ENCODE measurements at regions not wholly inside any gene's neighbourhood (a gene's known extent, or its start where the extent isn't known, plus 50 kb on each side); places are given as distances from the start of the nearest gene placed in this dataset.
"Not testable (repeated sequence)": the region's sequence is repeated elsewhere in the genome, so short reads cannot be mapped to it uniquely, and the experiment has no call there.

GRCh38 chr14:52125885-52126284 lies 57.0 kb upstream of the NID2 start:
- Mint-ChIP-seq H3K27me3 (ENCODE audit: unreplicated experiment) (no peaks in the 10 kb centered on the region), H3K9me3 (ENCODE audit: unreplicated experiment) (no peaks in the 10 kb centered on the region), H3K36me3 (ENCODE audit: unreplicated experiment) (no peaks in the 10 kb centered on the region), H3K27ac (ENCODE audit: unreplicated experiment) (peak overlapping the region; percentile 47), H3K4me1 (ENCODE audit: unreplicated experiment) (peaks cover 35% of the 10 kb centered on the region), H3K4me3 (ENCODE audit: unreplicated experiment) (no peak overlapping the region)
- no peak for DNase-seq (ENCODE audit: extremely low spot score, unreplicated experiment)
- TF ChIP-seq CTCF (IDR thresholded peaks at IDR 0.05) = no peak

- DNase-seq (ENCODE audit: extremely low spot score, unreplicated experiment) = no peak
Measured at GRCh38 chr14:52124791-52125684, 56.2 kb upstream of the NID2 start.

GRCh38 chr14:52122163-52122562 lies 53.3 kb upstream of the NID2 start:
- peaks cover 46% of the 10 kb centered on the region for H3K4me1 Mint-ChIP-seq (ENCODE audit: unreplicated experiment)
- H3K36me3 Mint-ChIP-seq (ENCODE audit: unreplicated experiment); H3K27me3 Mint-ChIP-seq (ENCODE audit: unreplicated experiment); DNase-seq (ENCODE audit: extremely low spot score, unreplicated experiment); H3K27ac Mint-ChIP-seq (ENCODE audit: unreplicated experiment); H3K9me3 Mint-ChIP-seq (ENCODE audit: unreplicated experiment); H3K4me3 Mint-ChIP-seq (ENCODE audit: unreplicated experiment): not testable (repeated sequence)

More at GRCh38 chr14:52124791-52125684, 56.2 kb upstream of the NID2 start:
- Mint-ChIP-seq H3K4me3 (ENCODE audit: unreplicated experiment) (peak overlapping the region; percentile 44), H3K27ac (ENCODE audit: unreplicated experiment) (peak overlapping the region; percentile 82), H3K36me3 (ENCODE audit: unreplicated experiment) (no peaks in the 10 kb centered on the region), H3K9me3 (ENCODE audit: unreplicated experiment) (no peaks in the 10 kb centered on the region), H3K4me1 (ENCODE audit: unreplicated experiment) (peaks cover 35% of the 10 kb centered on the region), H3K27me3 (ENCODE audit: unreplicated experiment) (no peaks in the 10 kb centered on the region)
- peak; percentile 14 for TF ChIP-seq CTCF (IDR thresholded peaks at IDR 0.05)

- peaks cover 53% of the 10 kb centered on the region for H3K4me1 Mint-ChIP-seq (ENCODE audit: unreplicated experiment)
- no peak for DNase-seq (ENCODE audit: extremely low spot score, unreplicated experiment)
- no peaks in the 10 kb centered on the region for H3K27me3 Mint-ChIP-seq (ENCODE audit: unreplicated experiment)
- H3K4me3 Mint-ChIP-seq (ENCODE audit: unreplicated experiment) = no peak overlapping the region
- no peaks in the 10 kb centered on the region for H3K36me3 Mint-ChIP-seq (ENCODE audit: unreplicated experiment)
- H3K27ac Mint-ChIP-seq (ENCODE audit: unreplicated experiment) = no peak overlapping the region
- TF ChIP-seq CTCF (IDR thresholded peaks at IDR 0.05) = no peak
- no peaks in the 10 kb centered on the region for H3K9me3 Mint-ChIP-seq (ENCODE audit: unreplicated experiment)
Measured at GRCh38 chr14:52121441-52121840, 52.6 kb upstream of the NID2 start.

GRCh38 chr14:52119030-52119429 lies 50.2 kb upstream of the NID2 start:
- TF ChIP-seq CTCF (IDR thresholded peaks at IDR 0.05) = no peak
- no peak for DNase-seq (ENCODE audit: extremely low spot score, unreplicated experiment)
- H3K4me1 Mint-ChIP-seq (ENCODE audit: unreplicated experiment) = peaks cover 31% of the 10 kb centered on the region
- H3K4me3 Mint-ChIP-seq (ENCODE audit: unreplicated experiment) = no peak overlapping the region
- no peaks in the 10 kb centered on the region for H3K9me3 Mint-ChIP-seq (ENCODE audit: unreplicated experiment)
- H3K36me3 Mint-ChIP-seq (ENCODE audit: unreplicated experiment) = no peaks in the 10 kb centered on the region
- no peaks in the 10 kb centered on the region for H3K27me3 Mint-ChIP-seq (ENCODE audit: unreplicated experiment)
- H3K27ac Mint-ChIP-seq (ENCODE audit: unreplicated experiment) = no peak overlapping the region

Data from osteocyte (in vitro differentiated cells).